Gastroesophageal sphincter (tissue), 3 donors: ENCODE measurements at regions not wholly inside any gene's neighbourhood (a gene's known extent, or its start where the extent isn't known, plus 50 kb on each side); places are given as distances from the start of the nearest gene placed in this dataset.

Experiments used
- EP300 ChIP-seq: sonication (generic); formaldehyde crosslinking; IDR thresholded peaks from one replicate; pipeline ENCODE4 v1.6.1; 2017; ENCODE audit warnings: antibody characterized with exemption, mild to moderate bottlenecking
- POLR2AphosphoS5 ChIP-seq: sonication (generic); formaldehyde crosslinking; IDR thresholded peaks from one replicate; pipeline ENCODE4 v1.6.1; 2017; ENCODE audit warnings: antibody characterized with exemption
- TF ChIP-seq, protein P1 (sequence below), 4 experiments: fragments of 200-600 bp in 2 of 4; fragments of 450-650 bp in 2 of 4; sonication (generic) in 1 of 4; IDR thresholded peaks; one replicate each; pipeline ENCODE4 v1.5.1; 2017 to 2019; ENCODE audit warnings: antibody characterized with exemption in 4 of 4, mild to moderate bottlenecking in 2 of 4, moderate library complexity in 2 of 4

- TF ChIP-seq, protein P1, sequence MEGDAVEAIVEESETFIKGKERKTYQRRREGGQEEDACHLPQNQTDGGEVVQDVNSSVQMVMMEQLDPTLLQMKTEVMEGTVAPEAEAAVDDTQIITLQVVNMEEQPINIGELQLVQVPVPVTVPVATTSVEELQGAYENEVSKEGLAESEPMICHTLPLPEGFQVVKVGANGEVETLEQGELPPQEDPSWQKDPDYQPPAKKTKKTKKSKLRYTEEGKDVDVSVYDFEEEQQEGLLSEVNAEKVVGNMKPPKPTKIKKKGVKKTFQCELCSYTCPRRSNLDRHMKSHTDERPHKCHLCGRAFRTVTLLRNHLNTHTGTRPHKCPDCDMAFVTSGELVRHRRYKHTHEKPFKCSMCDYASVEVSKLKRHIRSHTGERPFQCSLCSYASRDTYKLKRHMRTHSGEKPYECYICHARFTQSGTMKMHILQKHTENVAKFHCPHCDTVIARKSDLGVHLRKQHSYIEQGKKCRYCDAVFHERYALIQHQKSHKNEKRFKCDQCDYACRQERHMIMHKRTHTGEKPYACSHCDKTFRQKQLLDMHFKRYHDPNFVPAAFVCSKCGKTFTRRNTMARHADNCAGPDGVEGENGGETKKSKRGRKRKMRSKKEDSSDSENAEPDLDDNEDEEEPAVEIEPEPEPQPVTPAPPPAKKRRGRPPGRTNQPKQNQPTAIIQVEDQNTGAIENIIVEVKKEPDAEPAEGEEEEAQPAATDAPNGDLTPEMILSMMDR (IDR thresholded peaks at IDR 0.05): no peak
- no peak for TF ChIP-seq POLR2AphosphoS5
- no peak for TF ChIP-seq EP300
Measured at GRCh38 chr13:111521030-111521429, 200.6 kb downstream of the TEX29 start.
